ENCODE measurements at regions not wholly inside any gene's neighbourhood (a gene's known extent, or its start where the extent isn't known, plus 50 kb on each side); places are given as distances from the start of the nearest gene placed in this dataset.

GRCh38 chr12:25827747-25828146 is 130.7 kb upstream of the RASSF8 start:
- TF ChIP-seq POLR2AphosphoS5 (IDR thresholded peaks at IDR 0.05; ENCODE audit: low read depth, low read length) (no peak), SIN3A (IDR thresholded peaks at IDR 0.05; ENCODE audit: borderline replicate concordance, insufficient read depth, low read length) (no peak), TAF1 (IDR thresholded peaks at IDR 0.05; ENCODE audit: borderline replicate concordance, insufficient read depth, low read length) (no peak)
